Hepatocyte (in vitro differentiated cells): ENCODE measurements at regions not wholly inside any gene's neighbourhood (a gene's known extent, or its start where the extent isn't known, plus 50 kb on each side); places are given as distances from the start of the nearest gene placed in this dataset.

Experiments
- DNase-seq: peaks from one replicate; pipeline ENCODE4 v3.0.0-alpha.2; 2016; ENCODE audit warnings: low spot score
- H2AFZ ChIP-seq: fragments of 200-600 bp; sonication (generic); 2 replicates; pipeline ENCODE4 v1.6.0; 2016; ENCODE audit warnings: antibody characterized with exemption, mild to moderate bottlenecking
- H3K27ac ChIP-seq: fragments of 200-600 bp; sonication (generic); 2 replicates; pipeline ENCODE4 v1.5.1; 2016; ENCODE audit warnings: mild to moderate bottlenecking
- H3K27me3 ChIP-seq: fragments of 200-600 bp; sonication (generic); 2 replicates; pipeline ENCODE4 v1.6.1; 2016
- H3K36me3 ChIP-seq: fragments of 200-600 bp; sonication (generic); replicated peaks from 2 replicates; pipeline ENCODE4 v1.5.1; 2016; ENCODE audit warnings: low read depth; ENCODE audit not compliant: insufficient read depth
- H3K4me1 ChIP-seq: fragments of 200-600 bp; sonication (generic); 2 replicates; pipeline ENCODE4 v1.5.1; 2016; ENCODE audit warnings: mild to moderate bottlenecking, moderate library complexity; ENCODE audit not compliant: insufficient read depth
- H3K4me2 ChIP-seq: fragments of 200-600 bp; sonication (generic); 2 replicates; pipeline ENCODE4 v1.6.0; 2016
- H3K4me3 ChIP-seq: fragments of 200-600 bp; sonication (generic); 2 replicates; pipeline ENCODE4 v1.5.1; 2016; ENCODE audit warnings: mild to moderate bottlenecking
- H3K79me2 ChIP-seq: fragments of 200-600 bp; sonication (generic); 2 replicates; pipeline ENCODE4 v1.6.0; 2017; ENCODE audit warnings: mild to moderate bottlenecking
- H3K9me2 ChIP-seq: fragments of 200-600 bp; sonication (generic); replicated peaks from 2 replicates; pipeline ENCODE4 v1.6.0; 2017; ENCODE audit warnings: mild to moderate bottlenecking; ENCODE audit not compliant: insufficient read depth
- H3K9me3 ChIP-seq: fragments of 200-600 bp; sonication (generic); 2 replicates; pipeline ENCODE4 v1.5.1; 2016; ENCODE audit warnings: low read depth, mild to moderate bottlenecking
- H4K20me1 ChIP-seq: fragments of 200-600 bp; sonication (generic); 2 replicates; pipeline ENCODE4 v1.6.0; 2016; ENCODE audit warnings: mild to moderate bottlenecking; ENCODE audit not compliant: insufficient read depth, poor library complexity, severe bottlenecking
- EZH2 ChIP-seq: fragments of 200-600 bp; sonication (generic); IDR thresholded peaks from 2 replicates; pipeline ENCODE4 v1.6.1; 2016; ENCODE audit warnings: antibody characterized with exemption, mild to moderate bottlenecking, borderline replicate concordance
- EZH2phosphoT487 ChIP-seq: fragments of 200-600 bp; sonication (generic); IDR thresholded peaks from one replicate; pipeline ENCODE4 v1.6.1; 2018; ENCODE audit warnings: antibody characterized with exemption, mild to moderate bottlenecking, low read depth, moderate library complexity; ENCODE audit not compliant: unreplicated experiment, severe bottlenecking
- whole genome bisulfite sequencing: methylation state at CpG from one replicate; pipeline ENCODE4 v1.1.6; 2016; ENCODE audit warnings: low lambda C conversion rate; ENCODE audit errors: missing lambda C conversion rate; 5-methylcytosine and 5-hydroxymethylcytosine counted together
- TF ChIP-seq, protein P1 (sequence below): fragments of 200-600 bp; sonication (generic); IDR thresholded peaks from 2 replicates; pipeline ENCODE4 v1.5.1; 2016; ENCODE audit warnings: antibody characterized with exemption, mild to moderate bottlenecking; ENCODE audit not compliant: poor library complexity

DNA sequence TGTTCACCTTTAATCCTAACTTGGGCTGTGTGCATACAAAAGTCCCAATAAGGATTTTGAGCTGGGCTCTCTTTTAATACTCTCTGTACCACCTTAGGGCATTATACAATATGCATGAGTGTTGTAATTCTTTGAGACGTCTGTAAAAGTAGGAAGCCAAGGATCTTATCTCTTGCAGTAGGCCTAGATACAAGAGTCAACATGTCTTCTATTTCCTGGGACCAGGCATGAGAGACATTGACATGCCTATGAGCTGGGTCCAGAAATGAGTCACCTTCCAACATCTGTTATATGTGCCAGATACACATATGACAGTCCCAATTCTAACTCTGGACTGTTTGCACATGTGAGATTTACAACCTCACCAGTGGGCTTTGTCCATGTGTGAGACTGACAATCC is 1911.2 kb downstream of the TP53TG3F start:
- Histone ChIP-seq H2AFZ (no peak overlapping the region), H3K79me2 (no peaks in the 10 kb centered on the region), H3K27ac (no peak overlapping the region), H3K4me1 (no peaks in the 10 kb centered on the region), H3K4me2 (no peak overlapping the region), H3K36me3 (no peaks in the 10 kb centered on the region), H3K9me3 (no peaks in the 10 kb centered on the region), H3K4me3 (no peak overlapping the region), H3K27me3 (no peaks in the 10 kb centered on the region), H3K9me2 (no peaks in the 10 kb centered on the region), H4K20me1 (no peaks in the 10 kb centered on the region)
- DNase-seq, result no peak
- WGBS, result 73% methylated on average over 1 of the region's 1 CpG
- TF ChIP-seq, protein P1, sequence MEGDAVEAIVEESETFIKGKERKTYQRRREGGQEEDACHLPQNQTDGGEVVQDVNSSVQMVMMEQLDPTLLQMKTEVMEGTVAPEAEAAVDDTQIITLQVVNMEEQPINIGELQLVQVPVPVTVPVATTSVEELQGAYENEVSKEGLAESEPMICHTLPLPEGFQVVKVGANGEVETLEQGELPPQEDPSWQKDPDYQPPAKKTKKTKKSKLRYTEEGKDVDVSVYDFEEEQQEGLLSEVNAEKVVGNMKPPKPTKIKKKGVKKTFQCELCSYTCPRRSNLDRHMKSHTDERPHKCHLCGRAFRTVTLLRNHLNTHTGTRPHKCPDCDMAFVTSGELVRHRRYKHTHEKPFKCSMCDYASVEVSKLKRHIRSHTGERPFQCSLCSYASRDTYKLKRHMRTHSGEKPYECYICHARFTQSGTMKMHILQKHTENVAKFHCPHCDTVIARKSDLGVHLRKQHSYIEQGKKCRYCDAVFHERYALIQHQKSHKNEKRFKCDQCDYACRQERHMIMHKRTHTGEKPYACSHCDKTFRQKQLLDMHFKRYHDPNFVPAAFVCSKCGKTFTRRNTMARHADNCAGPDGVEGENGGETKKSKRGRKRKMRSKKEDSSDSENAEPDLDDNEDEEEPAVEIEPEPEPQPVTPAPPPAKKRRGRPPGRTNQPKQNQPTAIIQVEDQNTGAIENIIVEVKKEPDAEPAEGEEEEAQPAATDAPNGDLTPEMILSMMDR, result no peak
- TF ChIP-seq EZH2phosphoT487 (no peak), EZH2 (no peak)

DNA sequence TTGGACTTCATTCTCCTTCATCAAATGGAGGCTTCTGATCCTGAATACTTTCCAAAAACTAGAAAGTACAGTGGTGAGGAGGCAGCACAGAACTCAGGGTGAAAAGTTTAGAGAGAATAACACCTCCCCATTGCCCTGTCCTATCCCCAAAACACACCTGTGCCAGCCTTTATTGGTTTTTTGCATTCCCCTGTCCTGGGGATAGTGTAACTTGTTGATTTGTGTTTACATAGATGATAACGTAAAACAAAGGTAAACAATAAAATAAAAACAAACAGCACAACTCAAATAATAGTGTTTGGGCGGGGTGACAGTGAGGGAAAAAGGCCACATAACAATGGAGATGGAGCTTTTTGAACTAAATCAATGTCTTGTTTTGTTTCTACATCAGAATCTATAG is 1917.7 kb downstream of the TP53TG3F start:
- H3K27ac ChIP-seq, result no peak overlapping the region
- H3K9me2 ChIP-seq, result no peaks in the 10 kb centered on the region
- no peaks in the 10 kb centered on the region for H3K79me2 ChIP-seq
- DNase-seq, result no peak
- H3K4me3 ChIP-seq, result no peak overlapping the region
- no peak overlapping the region for H3K4me2 ChIP-seq
- no peaks in the 10 kb centered on the region for H3K4me1 ChIP-seq
- no peaks in the 10 kb centered on the region for H3K27me3 ChIP-seq
- TF ChIP-seq EZH2, result no peak
- TF ChIP-seq EZH2phosphoT487, result no peak
- TF ChIP-seq, protein P1, result no peak
- no peaks in the 10 kb centered on the region for H3K9me3 ChIP-seq
- H2AFZ ChIP-seq, result no peak overlapping the region
- H4K20me1 ChIP-seq, result no peaks in the 10 kb centered on the region
- no peaks in the 10 kb centered on the region for H3K36me3 ChIP-seq
- 44% methylated on average over 2 of the region's 2 CpGs for WGBS

DNA sequence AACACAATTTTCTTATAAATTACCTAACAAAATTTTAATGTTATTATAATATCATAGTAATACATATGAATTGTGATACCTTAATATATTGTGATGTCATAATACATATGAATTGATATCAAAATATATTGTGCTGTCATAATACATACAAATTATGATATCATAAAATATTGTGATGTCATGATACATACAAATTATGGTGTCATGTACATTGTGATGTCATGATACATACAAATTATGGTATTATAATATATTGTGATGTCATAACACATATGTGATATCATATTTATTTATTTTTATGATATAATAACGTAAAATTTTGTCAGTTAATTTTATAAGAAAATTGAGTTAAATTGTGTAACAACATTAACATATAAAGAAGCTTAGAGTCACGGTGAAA is 1927.2 kb downstream of the TP53TG3F start:
- Histone ChIP-seq H4K20me1 (no peaks in the 10 kb centered on the region), H3K9me2 (no peaks in the 10 kb centered on the region), H3K4me3 (no peak overlapping the region), H3K4me1 (no peaks in the 10 kb centered on the region), H3K27me3 (no peaks in the 10 kb centered on the region), H3K9me3 (no peaks in the 10 kb centered on the region), H3K27ac (no peak overlapping the region), H2AFZ (no peak overlapping the region), H3K79me2 (no peaks in the 10 kb centered on the region), H3K36me3 (no peaks in the 10 kb centered on the region), H3K4me2 (no peak overlapping the region)
- DNase-seq, result no peak
- 40% methylated on average over 2 of the region's 2 CpGs for WGBS
- TF ChIP-seq EZH2 (no peak), EZH2phosphoT487 (no peak)
- TF ChIP-seq, protein P1, result no peak

DNA sequence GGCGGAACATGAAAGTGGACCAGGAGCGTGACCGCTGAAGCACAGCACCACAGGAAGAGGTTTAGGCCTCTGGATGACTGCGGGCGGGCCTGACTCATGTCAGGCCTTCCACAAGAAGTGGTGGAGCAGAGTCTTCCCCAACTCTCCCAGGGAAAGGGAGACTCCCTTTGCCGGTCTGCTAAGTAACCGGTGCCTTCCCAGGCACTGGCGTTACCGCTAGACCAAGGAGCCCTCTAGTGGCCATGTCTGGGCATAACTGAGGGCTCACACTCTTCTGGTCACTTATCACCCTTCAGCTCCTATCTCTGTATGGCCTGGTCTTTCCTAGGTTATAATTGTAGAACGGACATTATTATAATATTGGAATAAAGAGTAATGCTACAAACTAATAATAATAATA is 1931.9 kb downstream of the TP53TG3F start:
- Histone ChIP-seq H3K79me2 (no peaks in the 10 kb centered on the region), H3K27ac (no peak overlapping the region), H3K4me3 (no peak overlapping the region), H4K20me1 (no peaks in the 10 kb centered on the region), H3K9me2 (no peaks in the 10 kb centered on the region), H3K36me3 (no peaks in the 10 kb centered on the region), H3K4me1 (no peaks in the 10 kb centered on the region), H3K9me3 (no peaks in the 10 kb centered on the region), H3K27me3 (no peaks in the 10 kb centered on the region), H2AFZ (no peak overlapping the region), H3K4me2 (no peak overlapping the region)
- 51% methylated on average over 10 of the region's 10 CpGs for WGBS
- no peak for DNase-seq
- TF ChIP-seq EZH2, result no peak
- TF ChIP-seq, protein P1, result peak; percentile 9
- no peak for TF ChIP-seq EZH2phosphoT487
